Smooth muscle cell (in vitro differentiated cells): ENCODE measurements at regions not wholly inside any gene's neighbourhood (a gene's known extent, or its start where the extent isn't known, plus 50 kb on each side); places are given as distances from the start of the nearest gene placed in this dataset.

Source experiments
- DNase-seq: peaks from one replicate; lab custom pipeline; 2025; ENCODE audit not compliant: unreplicated experiment; lab: John Stamatoyannopoulos, UW
- H2AFZ ChIP-seq: fragments of 200-600 bp; sonication (generic); 2 replicates; pipeline ENCODE4 v1.6.0; 2016; ENCODE audit warnings: antibody characterized with exemption, low read depth, mild to moderate bottlenecking
- H3F3A ChIP-seq: fragments of 200-600 bp; sonication (generic); 2 replicates; pipeline ENCODE4 v1.6.0; 2017; ENCODE audit warnings: antibody characterized with exemption, low read depth
- H3K27ac ChIP-seq: fragments of 200-600 bp; sonication (generic); 2 replicates; pipeline ENCODE4 v1.5.1; 2016; ENCODE audit warnings: low read depth, mild to moderate bottlenecking
- H3K27me3 ChIP-seq: fragments of 200-600 bp; sonication (generic); 2 replicates; pipeline ENCODE4 v1.6.1; 2016; ENCODE audit warnings: low read depth, mild to moderate bottlenecking
- H3K36me3 ChIP-seq: fragments of 200-600 bp; sonication (generic); 2 replicates; pipeline ENCODE4 v1.5.1; 2016; ENCODE audit warnings: low read depth
- H3K4me1 ChIP-seq: fragments of 200-600 bp; sonication (generic); 2 replicates; pipeline ENCODE4 v1.5.1; 2016; ENCODE audit warnings: low read depth
- H3K4me2 ChIP-seq: fragments of 200-600 bp; sonication (generic); 2 replicates; pipeline ENCODE4 v1.6.0; 2016; ENCODE audit warnings: mild to moderate bottlenecking
- H3K4me3 ChIP-seq: fragments of 200-600 bp; sonication (generic); 2 replicates; pipeline ENCODE4 v1.5.1; 2016; ENCODE audit warnings: mild to moderate bottlenecking
- H3K79me2 ChIP-seq: fragments of 200-600 bp; sonication (generic); 2 replicates; pipeline ENCODE4 v1.6.0; 2016; ENCODE audit warnings: low read depth, mild to moderate bottlenecking
- H3K9ac ChIP-seq: fragments of 200-600 bp; sonication (generic); 2 replicates; pipeline ENCODE4 v1.6.0; 2016; ENCODE audit warnings: low read depth
- H3K9me3 ChIP-seq: fragments of 200-600 bp; sonication (generic); replicated peaks from 2 replicates; pipeline ENCODE4 v1.5.1; 2016; ENCODE audit warnings: low read depth
- H4K20me1 ChIP-seq: fragments of 200-600 bp; sonication (generic); 2 replicates; pipeline ENCODE4 v1.6.0; 2016; ENCODE audit warnings: low read depth
- WGBS: methylation state at CpG from one replicate; pipeline ENCODE4 v1.1.7; 2016; ENCODE audit warnings: low lambda C conversion rate; 5-methylcytosine and 5-hydroxymethylcytosine counted together
- TF ChIP-seq, protein P1 (sequence below): fragments of 200-600 bp; sonication (generic); IDR thresholded peaks from 2 replicates; pipeline ENCODE4 v1.5.1; 2017; ENCODE audit warnings: borderline replicate concordance, mild to moderate bottlenecking, antibody characterized with exemption; ENCODE audit not compliant: insufficient read depth, poor library complexity, severe bottlenecking

DNA sequence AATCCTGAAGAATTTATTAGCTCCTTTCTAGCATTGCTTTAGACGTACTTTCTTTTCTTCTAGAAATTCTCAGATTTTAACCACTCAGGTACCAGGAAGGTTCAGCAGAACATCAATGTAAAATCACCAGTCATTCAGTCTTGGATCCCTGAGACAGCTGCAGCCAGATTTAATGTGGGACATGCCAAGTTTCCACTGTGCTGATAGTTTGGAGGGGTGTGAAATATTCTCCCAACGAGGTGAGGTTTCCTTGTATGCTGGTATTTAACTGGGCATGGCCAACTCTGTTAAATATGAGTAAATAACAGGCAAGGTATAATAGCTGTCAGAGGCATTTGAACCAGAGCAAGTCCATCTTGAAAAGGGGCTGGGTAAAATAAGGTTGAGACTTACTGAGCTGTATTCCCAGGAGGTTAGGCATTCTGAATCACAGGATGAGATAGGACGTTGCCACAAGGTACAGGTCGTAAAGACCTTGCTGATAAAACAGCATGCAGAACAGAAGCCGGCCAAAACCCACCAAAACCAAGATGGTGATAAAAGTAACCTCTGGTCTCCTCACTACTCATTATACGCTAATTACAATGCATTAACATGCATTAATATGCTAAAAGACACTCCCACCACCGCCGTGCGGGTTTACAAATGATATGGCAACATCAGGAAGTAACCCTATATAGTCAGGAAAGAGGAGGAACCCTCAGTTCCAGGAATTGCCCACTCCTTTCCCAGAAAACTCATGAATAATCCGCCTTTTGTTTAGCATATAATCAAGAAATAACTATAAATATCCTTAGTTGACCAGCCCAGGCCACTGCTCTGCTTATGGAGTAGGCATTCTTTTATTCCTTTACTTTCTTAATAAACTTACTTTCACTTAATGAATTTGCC is 75.2 kb upstream of the RASSF8 start:
- no peak overlapping the region for H3K4me2 ChIP-seq
- peaks cover 24% of the 10 kb centered on the region for H3K4me1 ChIP-seq
- H3F3A ChIP-seq = no peaks in the 10 kb centered on the region
- 68% methylated on average over 10 of the region's 10 CpGs for WGBS
- no peaks in the 10 kb centered on the region for H3K36me3 ChIP-seq
- no peak for DNase-seq
- H3K27ac ChIP-seq = no peak overlapping the region
- H3K9me3 ChIP-seq = no peaks in the 10 kb centered on the region
- H3K27me3 ChIP-seq = no peaks in the 10 kb centered on the region
- H3K79me2 ChIP-seq = no peaks in the 10 kb centered on the region
- H2AFZ ChIP-seq = no peak overlapping the region
- H4K20me1 ChIP-seq = no peaks in the 10 kb centered on the region
- no peak overlapping the region for H3K9ac ChIP-seq
- no peak overlapping the region for H3K4me3 ChIP-seq
- TF ChIP-seq, protein P1, sequence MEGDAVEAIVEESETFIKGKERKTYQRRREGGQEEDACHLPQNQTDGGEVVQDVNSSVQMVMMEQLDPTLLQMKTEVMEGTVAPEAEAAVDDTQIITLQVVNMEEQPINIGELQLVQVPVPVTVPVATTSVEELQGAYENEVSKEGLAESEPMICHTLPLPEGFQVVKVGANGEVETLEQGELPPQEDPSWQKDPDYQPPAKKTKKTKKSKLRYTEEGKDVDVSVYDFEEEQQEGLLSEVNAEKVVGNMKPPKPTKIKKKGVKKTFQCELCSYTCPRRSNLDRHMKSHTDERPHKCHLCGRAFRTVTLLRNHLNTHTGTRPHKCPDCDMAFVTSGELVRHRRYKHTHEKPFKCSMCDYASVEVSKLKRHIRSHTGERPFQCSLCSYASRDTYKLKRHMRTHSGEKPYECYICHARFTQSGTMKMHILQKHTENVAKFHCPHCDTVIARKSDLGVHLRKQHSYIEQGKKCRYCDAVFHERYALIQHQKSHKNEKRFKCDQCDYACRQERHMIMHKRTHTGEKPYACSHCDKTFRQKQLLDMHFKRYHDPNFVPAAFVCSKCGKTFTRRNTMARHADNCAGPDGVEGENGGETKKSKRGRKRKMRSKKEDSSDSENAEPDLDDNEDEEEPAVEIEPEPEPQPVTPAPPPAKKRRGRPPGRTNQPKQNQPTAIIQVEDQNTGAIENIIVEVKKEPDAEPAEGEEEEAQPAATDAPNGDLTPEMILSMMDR = no peak

DNA sequence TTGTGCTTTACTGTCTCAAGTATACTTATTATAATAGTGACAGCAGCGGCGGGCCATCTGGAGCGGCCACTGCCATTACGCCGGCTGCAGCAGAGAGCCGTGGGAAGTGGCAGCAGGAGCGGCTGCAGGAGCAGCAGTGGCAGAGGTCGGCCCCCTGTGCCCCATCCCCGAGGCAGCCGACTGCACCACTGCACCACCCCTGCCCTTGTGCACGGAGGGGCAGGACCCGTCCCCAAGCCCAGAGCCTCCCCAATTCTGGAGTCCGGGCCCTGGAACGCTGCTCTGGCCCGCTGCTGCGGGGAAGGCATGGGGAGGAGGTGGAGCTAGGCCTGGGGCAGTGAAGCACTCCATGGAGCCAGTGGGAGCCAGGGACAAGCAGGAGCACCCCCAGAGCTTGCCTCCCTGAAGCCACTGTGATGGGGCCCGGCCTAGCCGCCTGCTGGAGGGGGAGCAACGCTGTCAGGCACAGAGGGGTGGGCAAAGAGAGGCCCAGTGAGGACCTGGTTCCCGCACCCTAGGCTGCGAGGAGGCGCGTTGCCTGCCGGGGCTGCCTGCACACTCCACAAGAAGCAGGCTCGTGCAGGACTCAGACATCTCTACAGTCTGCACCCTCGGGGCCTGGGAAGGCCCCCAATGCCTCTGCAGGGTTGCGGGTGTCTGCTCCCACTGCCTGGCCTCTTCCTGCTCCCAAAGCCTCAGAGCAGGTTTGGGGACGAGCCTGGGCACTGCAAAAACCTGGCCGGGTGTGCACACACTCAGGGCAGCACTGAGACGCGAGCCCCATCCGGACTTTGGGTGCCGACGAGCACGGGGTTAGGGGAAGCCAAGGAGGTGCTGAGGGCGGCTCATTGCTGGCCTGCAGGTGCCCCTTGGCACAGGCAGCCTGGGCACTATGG is 74.2 kb upstream of the RASSF8 start:
- Histone ChIP-seq H4K20me1 (no peaks in the 10 kb centered on the region), H3K79me2 (no peaks in the 10 kb centered on the region), H3K4me2 (no peak overlapping the region), H3K4me1 (peaks cover 34% of the 10 kb centered on the region), H3K36me3 (no peaks in the 10 kb centered on the region), H3K27me3 (no peaks in the 10 kb centered on the region), H3F3A (no peaks in the 10 kb centered on the region), H3K9me3 (no peaks in the 10 kb centered on the region), H2AFZ (no peak overlapping the region), H3K9ac (no peak overlapping the region), H3K4me3 (no peak overlapping the region), H3K27ac (no peak overlapping the region)
- TF ChIP-seq, protein P1 = no peak
- no peak for DNase-seq
- 95% methylated on average over 36 of the region's 36 CpGs for WGBS

DNA sequence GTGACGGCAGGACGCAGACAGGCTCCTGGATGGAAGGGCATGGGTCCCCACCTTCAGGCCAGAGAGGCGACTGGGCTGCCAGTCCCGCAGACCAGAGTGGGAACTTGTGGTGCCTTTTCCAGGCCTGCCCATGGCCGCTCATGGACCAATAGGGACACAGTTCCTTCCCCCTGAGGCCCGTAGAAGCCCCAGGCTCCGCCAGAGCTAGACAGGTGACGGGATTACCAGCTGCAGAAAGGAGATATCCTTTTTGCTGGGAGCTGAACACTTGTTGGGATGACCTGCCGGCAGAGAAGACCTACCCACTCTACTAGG is 73.6 kb upstream of the RASSF8 start:
- Histone ChIP-seq H4K20me1 (no peaks in the 10 kb centered on the region), H3K9me3 (no peaks in the 10 kb centered on the region), H3K4me3 (no peak overlapping the region), H3K79me2 (no peaks in the 10 kb centered on the region), H3K36me3 (no peaks in the 10 kb centered on the region), H2AFZ (no peak overlapping the region), H3K27me3 (no peaks in the 10 kb centered on the region), H3K4me1 (peaks cover 38% of the 10 kb centered on the region), H3K27ac (no peak overlapping the region), H3K9ac (no peak overlapping the region), H3F3A (no peaks in the 10 kb centered on the region), H3K4me2 (no peak overlapping the region)
- no peak for DNase-seq
- 94% methylated on average over 9 of the region's 9 CpGs for WGBS
- TF ChIP-seq, protein P1 = no peak
